Osteoblast (primary cell): ENCODE measurements at regions not wholly inside any gene's neighbourhood (a gene's known extent, or its start where the extent isn't known, plus 50 kb on each side); places are given as distances from the start of the nearest gene placed in this dataset.

Experiments
- DNase-seq: peaks from one replicate; pipeline ENCODE4 v3.0.0; 2011; ENCODE audit warnings: low spot score, mixed read lengths; ENCODE audit not compliant: insufficient read length; ENCODE audit errors: missing footprints
- H2AFZ ChIP-seq: 2 replicates; pipeline ENCODE4 v1.6.0; 2011; ENCODE audit warnings: mild to moderate bottlenecking, low read length
- H3K27ac ChIP-seq: 2 replicates; pipeline ENCODE4 v1.5.1; 2011; ENCODE audit warnings: mild to moderate bottlenecking, low read depth, low read length, moderate library complexity
- H3K27me3 ChIP-seq: 2 replicates; pipeline ENCODE4 v1.6.0; 2012; ENCODE audit warnings: mild to moderate bottlenecking, control low read depth, inconsistent platforms, low read length, moderate library complexity; ENCODE audit not compliant: insufficient read depth
- H3K36me3 ChIP-seq: 2 replicates; pipeline ENCODE4 v1.5.1; 2011; ENCODE audit warnings: mild to moderate bottlenecking, low read length, control low read depth, moderate library complexity; ENCODE audit not compliant: insufficient read depth
- H3K4me1 ChIP-seq: 2 replicates; pipeline ENCODE4 v1.5.1; 2011; ENCODE audit warnings: mild to moderate bottlenecking, low read length, control low read depth, moderate library complexity; ENCODE audit not compliant: insufficient read depth
- H3K4me2 ChIP-seq: 2 replicates; pipeline ENCODE4 v1.6.0; 2011; ENCODE audit warnings: mild to moderate bottlenecking, low read length; ENCODE audit not compliant: insufficient read depth
- H3K4me3 ChIP-seq: fragments of 200-600 bp; sonication (generic); 3 replicates; pipeline ENCODE4 v1.5.1; 2012; ENCODE audit warnings: mild to moderate bottlenecking, low read length, inconsistent platforms; ENCODE audit not compliant: insufficient read depth
- H3K79me2 ChIP-seq: 2 replicates; pipeline ENCODE4 v1.6.0; 2012; ENCODE audit warnings: mild to moderate bottlenecking, low read length, control low read depth, inconsistent platforms; ENCODE audit not compliant: insufficient read depth
- H3K9me3 ChIP-seq: 2 replicates; pipeline ENCODE4 v1.5.1; 2011; ENCODE audit warnings: low read depth, low read length, control low read depth
- H4K20me1 ChIP-seq: 2 replicates; pipeline ENCODE4 v1.6.0; 2012; ENCODE audit warnings: mild to moderate bottlenecking, low read length, control low read depth; ENCODE audit not compliant: insufficient read depth
- TF ChIP-seq, protein P1 (sequence below): IDR thresholded peaks from 2 replicates; pipeline ENCODE4 v1.5.1; 2011; ENCODE audit warnings: mild to moderate bottlenecking, low read depth, low read length, moderate library complexity; ENCODE audit errors: extremely low read depth

DNA sequence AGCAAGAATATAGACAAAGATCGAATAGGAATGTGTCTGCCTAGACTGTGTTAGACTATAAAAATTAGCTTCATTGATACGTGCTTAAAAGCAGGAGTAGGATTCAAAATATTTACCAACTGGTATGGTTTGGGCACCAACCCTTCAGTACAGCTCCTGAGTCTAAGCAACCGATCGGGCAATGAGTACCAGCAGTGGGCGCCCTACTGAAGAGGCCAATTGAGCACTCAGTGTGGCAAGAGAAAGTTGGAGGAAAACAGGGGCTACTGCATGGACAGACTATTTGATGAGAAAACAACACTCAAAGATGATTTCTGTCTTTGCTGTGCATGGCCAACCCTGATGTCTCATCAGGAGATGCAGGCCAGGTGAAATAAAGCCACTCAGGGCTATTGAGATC, 176.0 kb upstream of the NWD2 start:
- H3K27me3 ChIP-seq = no peaks in the 10 kb centered on the region
- TF ChIP-seq, protein P1, sequence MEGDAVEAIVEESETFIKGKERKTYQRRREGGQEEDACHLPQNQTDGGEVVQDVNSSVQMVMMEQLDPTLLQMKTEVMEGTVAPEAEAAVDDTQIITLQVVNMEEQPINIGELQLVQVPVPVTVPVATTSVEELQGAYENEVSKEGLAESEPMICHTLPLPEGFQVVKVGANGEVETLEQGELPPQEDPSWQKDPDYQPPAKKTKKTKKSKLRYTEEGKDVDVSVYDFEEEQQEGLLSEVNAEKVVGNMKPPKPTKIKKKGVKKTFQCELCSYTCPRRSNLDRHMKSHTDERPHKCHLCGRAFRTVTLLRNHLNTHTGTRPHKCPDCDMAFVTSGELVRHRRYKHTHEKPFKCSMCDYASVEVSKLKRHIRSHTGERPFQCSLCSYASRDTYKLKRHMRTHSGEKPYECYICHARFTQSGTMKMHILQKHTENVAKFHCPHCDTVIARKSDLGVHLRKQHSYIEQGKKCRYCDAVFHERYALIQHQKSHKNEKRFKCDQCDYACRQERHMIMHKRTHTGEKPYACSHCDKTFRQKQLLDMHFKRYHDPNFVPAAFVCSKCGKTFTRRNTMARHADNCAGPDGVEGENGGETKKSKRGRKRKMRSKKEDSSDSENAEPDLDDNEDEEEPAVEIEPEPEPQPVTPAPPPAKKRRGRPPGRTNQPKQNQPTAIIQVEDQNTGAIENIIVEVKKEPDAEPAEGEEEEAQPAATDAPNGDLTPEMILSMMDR = no peak
- H3K79me2 ChIP-seq = no peaks in the 10 kb centered on the region
- H2AFZ ChIP-seq = no peak overlapping the region
- no peak for DNase-seq
- H3K4me3 ChIP-seq = no peak overlapping the region
- H3K9me3 ChIP-seq = no peaks in the 10 kb centered on the region
- no peaks in the 10 kb centered on the region for H3K36me3 ChIP-seq
- H3K27ac ChIP-seq = no peak overlapping the region
- no peaks in the 10 kb centered on the region for H3K4me1 ChIP-seq
- H3K4me2 ChIP-seq = no peak overlapping the region
- no peaks in the 10 kb centered on the region for H4K20me1 ChIP-seq

DNA sequence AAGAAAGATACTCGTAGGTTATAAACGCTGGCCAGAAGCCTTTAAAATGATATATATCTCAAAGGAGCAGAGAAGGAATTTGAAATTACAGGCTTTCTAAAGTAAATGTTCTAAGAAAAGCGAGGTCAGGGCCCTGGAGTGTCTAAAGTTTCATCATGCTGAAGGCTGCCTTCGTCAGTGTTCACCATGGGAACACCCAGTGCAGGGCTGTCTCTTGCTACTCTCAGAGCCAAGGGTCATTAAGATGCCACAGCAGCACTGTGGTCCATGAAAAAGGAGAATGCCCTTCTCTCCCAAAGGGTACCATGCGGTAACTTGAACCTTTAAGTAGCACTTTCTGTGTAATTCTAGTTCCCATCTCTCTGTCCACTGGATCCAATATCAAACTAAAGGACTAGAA, 174.5 kb upstream of the NWD2 start:
- Histone ChIP-seq H3K9me3 (no peaks in the 10 kb centered on the region), H3K27me3 (no peaks in the 10 kb centered on the region), H3K79me2 (no peaks in the 10 kb centered on the region), H3K36me3 (no peaks in the 10 kb centered on the region), H3K4me3 (no peak overlapping the region), H2AFZ (no peak overlapping the region), H4K20me1 (no peaks in the 10 kb centered on the region), H3K4me2 (no peak overlapping the region), H3K4me1 (no peaks in the 10 kb centered on the region), H3K27ac (no peak overlapping the region)
- DNase-seq = no peak
- TF ChIP-seq, protein P1 = no peak

DNA sequence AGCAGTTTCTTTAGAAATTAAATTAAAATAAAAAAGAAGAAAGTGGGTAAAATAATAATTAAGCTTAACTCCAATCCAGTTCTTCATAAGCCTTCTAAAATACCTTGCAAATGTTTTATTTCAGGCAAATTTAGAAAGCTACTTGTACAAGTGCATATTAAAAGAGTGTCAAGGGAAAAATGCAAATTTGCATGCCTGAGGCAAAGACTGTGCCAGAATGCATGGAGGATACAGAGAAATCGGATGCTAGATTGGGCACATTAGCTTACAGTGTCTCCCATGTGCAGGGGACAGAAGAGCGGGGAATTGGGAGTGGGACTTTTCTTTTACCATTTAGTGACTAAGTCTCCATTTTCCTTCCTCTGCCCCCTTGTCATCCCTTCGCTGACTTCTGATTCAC, 173.0 kb upstream of the NWD2 start:
- Histone ChIP-seq H3K9me3 (no peaks in the 10 kb centered on the region), H3K36me3 (no peaks in the 10 kb centered on the region), H3K27me3 (no peaks in the 10 kb centered on the region), H3K4me1 (no peaks in the 10 kb centered on the region), H3K79me2 (no peaks in the 10 kb centered on the region), H3K4me3 (no peak overlapping the region), H3K4me2 (no peak overlapping the region), H4K20me1 (no peaks in the 10 kb centered on the region), H3K27ac (no peak overlapping the region), H2AFZ (no peak overlapping the region)
- TF ChIP-seq, protein P1 = no peak
- DNase-seq = no peak

DNA sequence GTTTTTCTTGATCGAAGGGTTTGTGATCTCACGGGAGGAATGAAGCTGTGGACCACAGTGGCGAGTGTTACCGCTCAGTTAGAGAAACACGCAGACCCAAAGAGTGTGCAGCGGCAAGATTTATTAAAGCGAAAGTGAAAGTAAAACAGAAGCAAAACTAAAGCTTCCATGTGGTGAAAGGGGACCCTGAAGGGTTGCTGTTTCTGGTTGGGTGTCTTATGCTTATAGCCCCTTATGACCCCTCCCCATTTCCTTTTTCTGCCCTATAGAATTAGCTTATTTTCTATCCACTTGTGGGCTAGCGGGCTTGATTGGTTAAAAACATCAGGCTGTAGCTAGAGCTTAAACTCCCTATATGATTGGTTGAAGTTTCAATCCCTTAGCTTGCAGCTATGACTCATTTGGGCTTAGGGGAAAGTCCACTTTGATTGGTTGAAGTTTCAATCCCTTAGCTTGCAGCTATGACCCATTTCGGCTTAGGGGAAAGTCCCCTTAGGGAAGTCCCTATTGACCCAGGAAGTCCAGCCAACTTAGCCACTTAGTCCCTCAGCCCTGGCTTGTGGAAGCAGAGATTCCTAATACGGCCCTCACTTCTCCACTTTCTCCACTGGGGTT, 171.2 kb upstream of the NWD2 start:
- H3K36me3 ChIP-seq = no peaks in the 10 kb centered on the region
- H3K27me3 ChIP-seq = no peaks in the 10 kb centered on the region
- no peak overlapping the region for H3K4me2 ChIP-seq
- H3K9me3 ChIP-seq = no peaks in the 10 kb centered on the region
- H3K4me3 ChIP-seq = no peak overlapping the region
- TF ChIP-seq, protein P1 = no peak
- no peak for DNase-seq
- no peaks in the 10 kb centered on the region for H3K4me1 ChIP-seq
- no peak overlapping the region for H2AFZ ChIP-seq
- no peaks in the 10 kb centered on the region for H4K20me1 ChIP-seq
- no peaks in the 10 kb centered on the region for H3K79me2 ChIP-seq
- H3K27ac ChIP-seq = no peak overlapping the region
